ENCODE measurements at regions not wholly inside any gene's neighbourhood (a gene's known extent, or its start where the extent isn't known, plus 50 kb on each side); places are given as distances from the start of the nearest gene placed in this dataset.

DNA sequence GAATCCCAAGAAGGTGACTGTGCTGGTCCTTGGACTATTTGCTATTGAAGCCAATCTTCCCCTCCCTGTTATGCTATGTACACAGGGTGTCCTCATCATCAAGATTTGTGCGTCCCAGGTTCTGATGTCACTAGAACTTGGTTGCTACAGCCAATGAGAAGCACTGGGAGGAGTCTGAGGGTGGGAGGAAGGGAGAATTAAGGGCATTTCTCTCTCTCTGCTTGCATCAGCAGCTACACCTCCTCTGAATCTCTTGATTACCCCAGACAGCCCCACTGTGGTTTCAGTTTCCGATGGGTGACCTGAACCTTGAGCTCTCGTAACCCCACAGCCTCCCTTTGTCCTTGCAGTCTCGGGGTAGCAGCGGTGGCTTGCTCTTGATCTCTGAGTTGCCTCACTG is 212.4 kb upstream of the SESN3 start:
- TF ChIP-seq SPI1 (IDR thresholded peaks at IDR 0.05; ENCODE audit: low read depth, low read length) = no peak
- TF ChIP-seq POLR2AphosphoS5 (IDR thresholded peaks at IDR 0.05; ENCODE audit: low read depth, low read length) = no peak
- no peak for TF ChIP-seq TAF1 (IDR thresholded peaks at IDR 0.05; ENCODE audit: low read depth, low read length)
- no peak for TF ChIP-seq POLR2A (IDR thresholded peaks at IDR 0.05; ENCODE audit: low read depth, low read length)
- no peak for TF ChIP-seq POU2F2 (IDR thresholded peaks at IDR 0.05; ENCODE audit: low read depth, low read length)

Data from GM12891 (cell line).